Right lobe of liver (tissue), 4 donors: ENCODE measurements at regions not wholly inside any gene's neighbourhood (a gene's known extent, or its start where the extent isn't known, plus 50 kb on each side); places are given as distances from the start of the nearest gene placed in this dataset.

ENCODE experiments used
- CTCF ChIP-seq, 4 donors: fragments of 200-600 bp in 3 of 4; fragments of 450-650 bp in 1 of 4; IDR thresholded peaks; one replicate each; pipeline versions ENCODE4 v1.5.1 to v1.8.0; 2016 to 2022; ENCODE audit warnings: antibody characterized with exemption in 4 of 4, mild to moderate bottlenecking in 2 of 4
- POLR2A ChIP-seq: fragments of 450-650 bp; IDR thresholded peaks from one replicate; pipeline ENCODE4 v1.6.1; 2017; ENCODE audit warnings: antibody characterized with exemption, mild to moderate bottlenecking
- donor health status: DM: no; HTN: no; CAD: no.
- donor health status: DM: no; HTN: no; CAD: no.
- donor health status: DM: no; HTN: yes; CAD: no.

DNA sequence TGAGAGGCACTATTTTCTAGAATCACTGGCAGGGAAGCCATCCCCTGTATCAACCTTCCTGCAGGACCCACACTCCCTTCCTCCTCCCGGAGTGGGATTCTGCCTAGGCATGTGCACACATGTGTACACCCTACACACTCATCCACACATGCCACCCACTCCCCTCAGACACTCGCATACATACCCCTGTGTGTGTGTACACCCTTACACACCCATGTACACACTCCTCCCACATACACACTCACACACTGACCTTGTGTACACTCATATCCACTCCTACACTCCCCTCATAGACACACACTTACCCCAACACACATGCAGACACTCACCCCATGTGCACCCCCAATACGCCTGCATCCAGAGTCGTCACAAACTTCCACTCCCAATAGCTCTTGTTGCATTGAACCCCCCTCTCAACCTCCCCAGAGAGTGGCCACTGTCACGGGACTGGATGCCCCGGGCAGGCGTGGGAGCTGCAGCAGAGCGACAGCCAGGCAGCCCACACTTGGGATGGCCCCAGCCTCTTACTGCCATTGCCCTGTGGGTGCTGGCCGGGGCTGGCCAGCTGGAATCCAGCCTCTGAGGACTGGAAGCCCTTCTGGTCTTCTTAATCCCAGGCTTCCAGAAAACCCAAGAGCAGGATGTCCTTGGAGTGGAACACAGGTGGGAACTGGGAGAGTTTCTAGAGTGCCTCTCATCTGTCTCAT is 251.0 kb downstream of the LOXHD1 start:
- TF ChIP-seq CTCF (IDR thresholded peaks at IDR 0.05) (no peak), POLR2A (no peak)
